Right lobe of liver (tissue), 4 donors: ENCODE measurements at regions not wholly inside any gene's neighbourhood (a gene's known extent, or its start where the extent isn't known, plus 50 kb on each side); places are given as distances from the start of the nearest gene placed in this dataset.

Experiments used
- CTCF ChIP-seq, 4 donors: fragments of 200-600 bp in 3 of 4; fragments of 450-650 bp in 1 of 4; IDR thresholded peaks; one replicate each; pipeline versions ENCODE4 v1.5.1 to v1.8.0; 2016 to 2022; ENCODE audit warnings: antibody characterized with exemption in 4 of 4, mild to moderate bottlenecking in 2 of 4
- POLR2A ChIP-seq: fragments of 450-650 bp; IDR thresholded peaks from one replicate; pipeline ENCODE4 v1.6.1; 2017; ENCODE audit warnings: antibody characterized with exemption, mild to moderate bottlenecking
- donor health status: DM: no; HTN: no; CAD: no.
- donor health status: DM: no; HTN: no; CAD: no.
- donor health status: DM: no; HTN: yes; CAD: no.

GRCh38 chr9:87824216-87824875 lies 58.3 kb upstream of the SPATA31E1 start:
- TF ChIP-seq CTCF (IDR thresholded peaks at IDR 0.05) = no peak
- no peak for TF ChIP-seq POLR2A
